ENCODE measurements at regions not wholly inside any gene's neighbourhood (a gene's known extent, or its start where the extent isn't known, plus 50 kb on each side); places are given as distances from the start of the nearest gene placed in this dataset.

DNA sequence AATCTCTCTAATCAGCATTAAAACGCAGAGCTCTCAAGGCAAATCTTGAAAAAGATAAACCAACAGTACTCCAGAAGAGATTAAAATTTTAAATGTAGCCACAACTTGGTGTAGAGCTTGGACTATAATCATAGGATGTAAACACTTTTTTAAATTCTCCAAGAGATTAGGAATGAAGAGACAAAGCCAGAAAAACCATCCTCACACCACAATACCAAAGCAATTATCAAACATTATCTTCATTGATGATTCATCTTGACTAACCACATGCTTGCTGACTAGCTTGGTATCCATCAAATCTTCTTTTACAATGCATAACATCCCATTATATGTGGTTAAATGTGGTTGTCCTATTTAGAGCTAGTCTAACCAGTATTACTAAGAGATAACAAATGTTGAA lies 815.1 kb downstream of the TLE1 start:
- FAIRE-seq, result no peak
- no peaks in the 10 kb centered on the region for H3K36me3 ChIP-seq (ENCODE audit: control insufficient read depth in 3 of 3, insufficient read depth in 2 of 3, low read depth in 1 of 3, low read length in 3 of 3)
- H3K27me3 ChIP-seq (ENCODE audit: control insufficient read depth in 3 of 3, insufficient read depth in 3 of 3, low read length in 3 of 3), result no peaks in the 10 kb centered on the region
- no peaks in the 10 kb centered on the region for H3K9me3 ChIP-seq (ENCODE audit: control insufficient read depth in 2 of 2, insufficient read depth in 1 of 2, low read depth in 1 of 2, low read length in 1 of 2)
- 22 to 32% (median 29%) methylated on average over 1 of the region's 1 CpG for WGBS, 3 donors
- no peak for DNase-seq
- H3K4me1 ChIP-seq (ENCODE audit: control insufficient read depth in 3 of 3, insufficient read depth in 2 of 3, low read depth in 1 of 3, low read length in 2 of 3), result no peaks in the 10 kb centered on the region
- no peak overlapping the region for H3K27ac ChIP-seq (ENCODE audit: low read depth in 1 of 3, low read length in 2 of 3)
- H3K4me3 ChIP-seq (ENCODE audit: low read depth in 1 of 3, low read length in 3 of 3), result no peak overlapping the region

DNA sequence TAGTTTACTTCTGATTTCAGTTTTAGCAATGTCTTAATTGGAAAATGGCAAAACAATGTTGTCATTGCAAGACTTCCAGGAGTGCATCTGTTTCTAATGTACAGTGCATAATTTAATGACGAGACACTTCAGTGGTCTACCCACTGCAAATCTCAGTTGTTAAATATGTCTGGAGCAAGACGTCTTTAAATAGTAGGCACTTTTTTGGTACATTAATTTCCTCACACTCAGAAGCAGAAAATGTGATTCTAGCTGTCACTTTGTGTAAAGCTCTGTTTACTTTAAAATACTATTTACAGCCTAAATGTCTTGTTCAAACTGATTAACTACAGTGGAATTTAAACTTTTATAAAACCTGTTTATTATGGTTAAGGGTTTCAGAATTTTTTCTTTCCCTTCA lies 815.5 kb downstream of the TLE1 start:
- Histone ChIP-seq H3K27me3 (ENCODE audit: control insufficient read depth in 3 of 3, insufficient read depth in 3 of 3, low read length in 3 of 3) (no peaks in the 10 kb centered on the region), H3K36me3 (ENCODE audit: control insufficient read depth in 3 of 3, insufficient read depth in 2 of 3, low read depth in 1 of 3, low read length in 3 of 3) (no peaks in the 10 kb centered on the region), H3K9me3 (ENCODE audit: control insufficient read depth in 2 of 2, insufficient read depth in 1 of 2, low read depth in 1 of 2, low read length in 1 of 2) (no peaks in the 10 kb centered on the region), H3K4me1 (ENCODE audit: control insufficient read depth in 3 of 3, insufficient read depth in 2 of 3, low read depth in 1 of 3, low read length in 2 of 3) (no peaks in the 10 kb centered on the region), H3K27ac (ENCODE audit: low read depth in 1 of 3, low read length in 2 of 3) (no peak overlapping the region), H3K4me3 (ENCODE audit: low read depth in 1 of 3, low read length in 3 of 3) (no peak overlapping the region)
- 59 to 68% (median 60%) methylated on average over 2 of the region's 2 CpGs for WGBS, 3 donors
- no peak for FAIRE-seq
- no peak for DNase-seq

DNA sequence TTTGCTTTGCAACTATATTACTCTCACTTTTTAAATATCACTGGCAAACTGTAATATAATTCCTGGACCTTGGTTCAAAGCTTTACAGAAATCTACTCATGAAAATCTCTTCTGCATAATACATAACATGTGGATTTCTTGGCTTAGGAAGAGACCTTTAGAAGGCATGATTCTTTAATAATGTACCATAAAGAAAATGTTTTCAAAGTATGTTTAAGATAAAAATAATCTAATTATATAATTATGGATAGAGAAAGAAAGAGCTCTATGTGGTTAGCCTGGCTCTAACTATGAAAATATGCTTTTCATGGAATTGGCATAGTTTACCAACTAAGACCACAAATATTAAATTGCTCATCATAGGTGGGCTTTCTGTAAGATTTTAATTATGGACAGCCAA lies 817.8 kb downstream of the TLE1 start:
- no peaks in the 10 kb centered on the region for H3K9me3 ChIP-seq (ENCODE audit: control insufficient read depth in 2 of 2, insufficient read depth in 1 of 2, low read depth in 1 of 2, low read length in 1 of 2)
- DNase-seq (no peak), FAIRE-seq (no peak)
- no peak overlapping the region for H3K27ac ChIP-seq (ENCODE audit: low read depth in 1 of 3, low read length in 2 of 3)
- H3K4me1 ChIP-seq (ENCODE audit: control insufficient read depth in 3 of 3, insufficient read depth in 2 of 3, low read depth in 1 of 3, low read length in 2 of 3), result no peaks in the 10 kb centered on the region
- H3K36me3 ChIP-seq (ENCODE audit: control insufficient read depth in 3 of 3, insufficient read depth in 2 of 3, low read depth in 1 of 3, low read length in 3 of 3), result no peaks in the 10 kb centered on the region
- H3K4me3 ChIP-seq (ENCODE audit: low read depth in 1 of 3, low read length in 3 of 3), result no peak overlapping the region
- H3K27me3 ChIP-seq (ENCODE audit: control insufficient read depth in 3 of 3, insufficient read depth in 3 of 3, low read length in 3 of 3), result no peaks in the 10 kb centered on the region

DNA sequence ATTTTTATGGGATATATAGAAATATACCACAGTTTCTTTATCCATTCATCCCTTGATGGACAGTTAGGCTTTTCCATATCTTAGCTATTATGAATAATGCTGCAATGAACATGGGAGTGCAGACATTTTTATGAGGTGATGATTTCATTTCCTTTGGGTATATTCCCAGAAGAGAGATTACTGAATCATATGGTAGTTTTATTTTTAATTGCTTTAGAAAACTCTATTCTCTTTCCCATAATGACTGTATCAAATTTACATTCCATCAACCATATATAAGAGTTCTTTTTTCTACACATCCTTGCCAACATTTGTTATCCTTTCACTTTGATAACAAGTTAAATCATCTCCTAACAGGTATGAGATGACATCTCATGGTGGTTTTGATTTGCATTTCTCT lies 821.6 kb downstream of the TLE1 start:
- Histone ChIP-seq H3K4me3 (ENCODE audit: low read depth in 1 of 3, low read length in 3 of 3) (no peak overlapping the region), H3K36me3 (ENCODE audit: control insufficient read depth in 3 of 3, insufficient read depth in 2 of 3, low read depth in 1 of 3, low read length in 3 of 3) (no peaks in the 10 kb centered on the region), H3K27me3 (ENCODE audit: control insufficient read depth in 3 of 3, insufficient read depth in 3 of 3, low read length in 3 of 3) (no peaks in the 10 kb centered on the region), H3K27ac (ENCODE audit: low read depth in 1 of 3, low read length in 2 of 3) (no peak overlapping the region), H3K9me3 (ENCODE audit: control insufficient read depth in 2 of 2, insufficient read depth in 1 of 2, low read depth in 1 of 2, low read length in 1 of 2) (no peaks in the 10 kb centered on the region), H3K4me1 (ENCODE audit: control insufficient read depth in 3 of 3, insufficient read depth in 2 of 3, low read depth in 1 of 3, low read length in 2 of 3) (no peaks in the 10 kb centered on the region)
- FAIRE-seq (no peak), DNase-seq (no peak)

DNA sequence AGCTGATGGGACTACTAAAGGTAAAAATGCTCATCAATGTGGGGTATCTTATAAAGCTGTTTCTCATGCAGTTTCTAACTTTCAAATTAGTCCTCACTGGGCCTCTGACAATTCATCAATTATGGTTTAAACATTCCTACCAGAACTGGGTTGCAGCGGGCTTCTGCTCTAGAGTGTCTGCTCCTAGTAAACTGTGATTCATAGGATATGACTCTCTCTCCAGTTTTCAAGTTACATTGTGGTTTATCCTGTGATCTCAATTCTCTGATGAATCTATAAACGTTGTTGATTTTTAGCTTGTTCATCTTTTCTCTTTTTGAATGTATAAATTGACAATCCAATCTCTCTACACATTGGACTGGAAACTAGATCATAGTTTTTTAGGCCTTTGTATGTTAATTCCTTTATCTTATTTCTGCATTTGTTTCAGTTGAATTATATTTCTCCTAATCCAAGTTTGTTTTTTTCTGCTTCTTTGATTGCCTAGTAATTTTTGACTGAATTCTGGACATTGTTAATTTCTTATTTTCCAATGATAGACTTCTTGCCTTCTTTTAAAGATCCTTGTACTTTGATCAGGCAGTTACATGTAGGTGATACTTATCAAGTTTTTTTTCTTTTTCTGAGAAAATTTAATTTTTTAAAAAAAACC lies 822.6 kb downstream of the TLE1 start:
- WGBS, 3 donors, result 74 to 86% (median 82%) methylated on average over 2 of the region's 2 CpGs
- H3K27me3 ChIP-seq (ENCODE audit: control insufficient read depth in 3 of 3, insufficient read depth in 3 of 3, low read length in 3 of 3), result no peaks in the 10 kb centered on the region
- H3K36me3 ChIP-seq (ENCODE audit: control insufficient read depth in 3 of 3, insufficient read depth in 2 of 3, low read depth in 1 of 3, low read length in 3 of 3), result no peaks in the 10 kb centered on the region
- FAIRE-seq (no peak), DNase-seq (no peak)
- H3K27ac ChIP-seq (ENCODE audit: low read depth in 1 of 3, low read length in 2 of 3), result no peak overlapping the region
- H3K4me3 ChIP-seq (ENCODE audit: low read depth in 1 of 3, low read length in 3 of 3), result no peak overlapping the region
- no peaks in the 10 kb centered on the region for H3K4me1 ChIP-seq (ENCODE audit: control insufficient read depth in 3 of 3, insufficient read depth in 2 of 3, low read depth in 1 of 3, low read length in 2 of 3)
- no peaks in the 10 kb centered on the region for H3K9me3 ChIP-seq (ENCODE audit: control insufficient read depth in 2 of 2, insufficient read depth in 1 of 2, low read depth in 1 of 2, low read length in 1 of 2)

DNA sequence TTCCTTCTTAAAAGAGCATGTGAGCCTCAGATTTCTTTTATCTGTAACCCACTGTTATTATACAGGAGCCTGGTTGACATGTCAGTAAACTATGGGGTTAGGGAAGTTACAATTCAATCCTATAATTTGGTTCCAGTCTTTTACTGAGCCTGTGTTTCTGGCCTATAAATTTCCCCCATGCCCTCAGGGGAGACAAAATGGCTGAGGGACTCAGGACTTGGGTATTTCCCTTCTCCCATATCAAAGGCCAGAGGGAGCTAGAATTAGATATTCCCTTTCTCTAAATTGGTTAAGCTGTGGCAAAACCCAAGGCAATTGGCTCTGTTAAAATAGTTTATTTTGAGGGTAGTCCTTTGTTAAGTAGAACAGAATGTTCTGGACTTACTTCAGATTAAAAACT lies 823.2 kb downstream of the TLE1 start:
- H3K27me3 ChIP-seq (ENCODE audit: control insufficient read depth in 3 of 3, insufficient read depth in 3 of 3, low read length in 3 of 3), result no peaks in the 10 kb centered on the region
- no peaks in the 10 kb centered on the region for H3K4me1 ChIP-seq (ENCODE audit: control insufficient read depth in 3 of 3, insufficient read depth in 2 of 3, low read depth in 1 of 3, low read length in 2 of 3)
- H3K9me3 ChIP-seq (ENCODE audit: control insufficient read depth in 2 of 2, insufficient read depth in 1 of 2, low read depth in 1 of 2, low read length in 1 of 2), result no peaks in the 10 kb centered on the region
- no peak overlapping the region for H3K27ac ChIP-seq (ENCODE audit: low read depth in 1 of 3, low read length in 2 of 3)
- DNase-seq (no peak), FAIRE-seq (no peak)
- no peaks in the 10 kb centered on the region for H3K36me3 ChIP-seq (ENCODE audit: control insufficient read depth in 3 of 3, insufficient read depth in 2 of 3, low read depth in 1 of 3, low read length in 3 of 3)
- H3K4me3 ChIP-seq (ENCODE audit: low read depth in 1 of 3, low read length in 3 of 3), result no peak overlapping the region

DNA sequence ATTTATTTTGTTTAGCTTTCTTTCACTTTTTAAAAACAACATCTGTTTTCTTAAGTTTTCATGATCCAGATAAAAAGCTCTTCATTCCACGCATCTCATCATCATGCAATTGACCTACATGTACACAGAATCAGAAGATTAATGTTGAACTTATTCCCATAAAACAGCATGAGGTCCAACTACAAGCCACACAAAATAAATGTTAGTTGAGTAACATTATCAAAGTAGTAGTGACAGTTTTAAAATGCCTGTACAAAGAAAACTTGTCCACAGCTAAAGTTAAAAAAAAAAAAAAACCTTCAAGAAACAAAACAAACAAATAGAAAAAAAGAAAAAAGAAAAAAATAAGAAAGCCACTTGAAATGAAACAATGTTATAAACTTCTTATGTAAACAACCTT lies 846.3 kb downstream of the TLE1 start:
- Histone ChIP-seq H3K27me3 (ENCODE audit: control insufficient read depth in 3 of 3, insufficient read depth in 3 of 3, low read length in 3 of 3) (no peaks in the 10 kb centered on the region), H3K36me3 (ENCODE audit: control insufficient read depth in 3 of 3, insufficient read depth in 2 of 3, low read depth in 1 of 3, low read length in 3 of 3) (no peaks in the 10 kb centered on the region), H3K27ac (ENCODE audit: low read depth in 1 of 3, low read length in 2 of 3) (no peak overlapping the region), H3K4me1 (ENCODE audit: control insufficient read depth in 3 of 3, insufficient read depth in 2 of 3, low read depth in 1 of 3, low read length in 2 of 3) (no peaks in the 10 kb centered on the region), H3K4me3 (ENCODE audit: low read depth in 1 of 3, low read length in 3 of 3) (no peak overlapping the region), H3K9me3 (ENCODE audit: control insufficient read depth in 2 of 2, insufficient read depth in 1 of 2, low read depth in 1 of 2, low read length in 1 of 2) (peaks cover 0 to 2% of the 10 kb centered on the region in 2 donors)
- 71 to 81% (median 72%) methylated on average over 1 of the region's 1 CpG for WGBS, 3 donors
- no peak for DNase-seq
- no peak for FAIRE-seq

DNA sequence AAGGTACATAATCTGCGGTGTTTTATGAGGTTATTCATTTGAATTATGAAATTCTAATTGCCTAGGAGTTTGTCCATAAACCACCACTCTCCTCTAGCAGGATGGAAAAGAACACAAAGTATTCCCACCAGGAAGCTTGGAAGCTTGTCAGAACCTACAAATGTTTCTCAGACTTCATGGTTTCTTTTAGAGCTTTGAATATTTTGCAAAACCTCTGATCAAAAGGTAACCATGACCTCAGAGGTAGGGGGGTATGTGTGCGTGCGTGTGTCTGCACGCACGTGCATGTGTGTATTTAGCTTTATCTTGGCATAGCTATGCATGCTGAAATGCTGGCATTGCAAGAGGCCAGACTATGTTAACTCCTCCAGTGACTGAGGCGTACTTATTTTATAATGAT lies 847.0 kb downstream of the TLE1 start:
- DNase-seq (no peak), FAIRE-seq (no peak)
- no peaks in the 10 kb centered on the region for H3K4me1 ChIP-seq (ENCODE audit: control insufficient read depth in 3 of 3, insufficient read depth in 2 of 3, low read depth in 1 of 3, low read length in 2 of 3)
- no peak overlapping the region for H3K4me3 ChIP-seq (ENCODE audit: low read depth in 1 of 3, low read length in 3 of 3)
- no peaks in the 10 kb centered on the region for H3K36me3 ChIP-seq (ENCODE audit: control insufficient read depth in 3 of 3, insufficient read depth in 2 of 3, low read depth in 1 of 3, low read length in 3 of 3)
- WGBS, 3 donors, result 66 to 72% (median 67%) methylated on average over 6 of the region's 6 CpGs
- H3K27me3 ChIP-seq (ENCODE audit: control insufficient read depth in 3 of 3, insufficient read depth in 3 of 3, low read length in 3 of 3), result no peaks in the 10 kb centered on the region
- no peak overlapping the region for H3K27ac ChIP-seq (ENCODE audit: low read depth in 1 of 3, low read length in 2 of 3)
- peaks cover 0 to 2% of the 10 kb centered on the region in 2 donors for H3K9me3 ChIP-seq (ENCODE audit: control insufficient read depth in 2 of 2, insufficient read depth in 1 of 2, low read depth in 1 of 2, low read length in 1 of 2)

DNA sequence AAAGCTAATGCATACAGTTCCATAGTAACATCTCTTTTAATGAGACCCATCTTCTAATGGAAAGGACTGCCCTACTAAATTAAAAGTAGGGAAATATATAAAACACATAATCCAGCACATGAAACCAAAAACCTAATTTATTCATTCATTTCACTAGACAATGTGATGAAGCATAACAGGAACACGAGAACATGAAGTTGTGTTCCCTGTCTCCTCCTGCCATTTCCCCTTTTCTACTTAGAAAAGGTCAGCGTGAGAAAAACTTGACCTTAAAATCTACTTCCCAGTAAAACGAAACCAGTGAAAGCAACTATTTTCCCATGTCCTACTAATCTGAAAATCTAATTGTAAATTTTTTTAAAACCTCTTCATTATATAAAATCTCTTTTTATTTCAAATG lies 847.5 kb downstream of the TLE1 start:
- WGBS, 3 donors, result 55 to 65% (median 64%) methylated on average over 3 of the region's 3 CpGs
- FAIRE-seq (no peak), DNase-seq (no peak)
- no peaks in the 10 kb centered on the region for H3K4me1 ChIP-seq (ENCODE audit: control insufficient read depth in 3 of 3, insufficient read depth in 2 of 3, low read depth in 1 of 3, low read length in 2 of 3)
- H3K9me3 ChIP-seq (ENCODE audit: control insufficient read depth in 2 of 2, insufficient read depth in 1 of 2, low read depth in 1 of 2, low read length in 1 of 2), result peaks cover 0 to 2% of the 10 kb centered on the region in 2 donors
- no peaks in the 10 kb centered on the region for H3K27me3 ChIP-seq (ENCODE audit: control insufficient read depth in 3 of 3, insufficient read depth in 3 of 3, low read length in 3 of 3)
- H3K36me3 ChIP-seq (ENCODE audit: control insufficient read depth in 3 of 3, insufficient read depth in 2 of 3, low read depth in 1 of 3, low read length in 3 of 3), result no peaks in the 10 kb centered on the region
- H3K27ac ChIP-seq (ENCODE audit: low read depth in 1 of 3, low read length in 2 of 3), result no peak overlapping the region
- H3K4me3 ChIP-seq (ENCODE audit: low read depth in 1 of 3, low read length in 3 of 3), result no peak overlapping the region
